ENCODE measurements at regions not wholly inside any gene's neighbourhood (a gene's known extent, or its start where the extent isn't known, plus 50 kb on each side); places are given as distances from the start of the nearest gene placed in this dataset.
"Not testable (repeated sequence)": the region's sequence is repeated elsewhere in the genome, so short reads cannot be mapped to it uniquely, and the experiment has no call there.

- no peak overlapping the region for H3K4me3 ChIP-seq (ENCODE audit: low read depth, low read length)
- peak; percentile 4 for DNase-seq (ENCODE audit: low read depth)
- TF ChIP-seq CTCF (conservative IDR thresholded peaks at IDR 0.05; ENCODE audit: low read depth, low read length): no peak
Observed at GRCh38 chr17:53628011-53628410, 194.7 kb upstream of the KIF2B start.

GRCh38 chr17:53627511-53627910 lies 195.2 kb upstream of the KIF2B start:
- H3K4me3 ChIP-seq (ENCODE audit: low read depth, low read length): no peak overlapping the region
- peak; percentile 7 for DNase-seq (ENCODE audit: low read depth)
- TF ChIP-seq CTCF (conservative IDR thresholded peaks at IDR 0.05; ENCODE audit: low read depth, low read length): no peak

DNA sequence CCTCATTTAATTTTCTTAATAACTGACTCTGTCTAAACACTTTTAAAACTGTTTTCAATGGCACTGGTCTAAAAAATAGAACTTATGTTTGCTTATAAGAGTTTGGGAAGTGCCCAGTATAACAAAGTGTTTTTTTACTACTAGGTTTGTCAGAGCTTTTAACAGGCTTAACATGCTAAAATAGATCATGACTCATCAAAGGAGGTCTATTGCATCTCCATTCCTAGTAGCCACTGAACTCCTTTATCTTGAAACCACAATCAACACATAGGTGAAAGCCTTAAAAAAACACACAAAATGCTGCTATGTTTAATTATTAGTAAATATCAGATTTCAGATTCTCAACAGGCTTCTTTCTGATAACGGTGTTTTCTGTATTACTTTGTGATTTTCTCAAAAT lies 196.4 kb upstream of the KIF2B start:
- no peak overlapping the region for H3K4me3 ChIP-seq (ENCODE audit: low read depth, low read length)
- peak; percentile 13 for DNase-seq (ENCODE audit: low read depth)
- no peak for TF ChIP-seq CTCF (conservative IDR thresholded peaks at IDR 0.05; ENCODE audit: low read depth, low read length)

GRCh38 chr17:53619025-53619424 lies 203.7 kb upstream of the KIF2B start:
- DNase-seq (ENCODE audit: low read depth): no peak
- TF ChIP-seq CTCF (conservative IDR thresholded peaks at IDR 0.05; ENCODE audit: low read depth, low read length): no peak

DNA sequence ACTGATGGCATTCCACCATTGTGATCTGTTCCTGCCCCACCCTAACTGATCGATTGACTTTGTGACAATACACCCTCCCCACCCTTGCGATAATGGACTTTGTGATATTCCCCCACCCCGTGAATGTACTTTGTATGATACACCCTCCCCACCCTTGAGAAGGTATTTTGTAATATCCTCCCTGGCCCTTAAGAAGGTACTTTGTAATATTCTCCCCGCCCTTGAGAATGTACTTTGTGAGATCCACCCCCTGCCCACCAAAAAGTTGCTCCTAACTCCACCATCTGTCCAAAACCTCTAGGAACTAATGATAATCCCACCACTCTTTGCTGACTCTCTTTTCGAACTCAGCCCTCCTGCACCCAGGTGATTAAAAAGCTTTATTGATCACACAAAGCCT lies 214.5 kb upstream of the KIF2B start:
- not testable (repeated sequence) for H3K4me3 ChIP-seq (ENCODE audit: low read depth, low read length); DNase-seq (ENCODE audit: low read depth)

More at GRCh38 chr17:53619025-53619424, 203.7 kb upstream of the KIF2B start:
- H3K4me3 ChIP-seq (ENCODE audit: low read depth, low read length): no peak overlapping the region

GRCh38 chr17:53607475-53607874 lies 215.3 kb upstream of the KIF2B start:
- H3K4me3 ChIP-seq (ENCODE audit: low read depth, low read length): no peak overlapping the region
- no peak for DNase-seq (ENCODE audit: low read depth)
- no peak for TF ChIP-seq CTCF (conservative IDR thresholded peaks at IDR 0.05; ENCODE audit: low read depth, low read length)

DNA sequence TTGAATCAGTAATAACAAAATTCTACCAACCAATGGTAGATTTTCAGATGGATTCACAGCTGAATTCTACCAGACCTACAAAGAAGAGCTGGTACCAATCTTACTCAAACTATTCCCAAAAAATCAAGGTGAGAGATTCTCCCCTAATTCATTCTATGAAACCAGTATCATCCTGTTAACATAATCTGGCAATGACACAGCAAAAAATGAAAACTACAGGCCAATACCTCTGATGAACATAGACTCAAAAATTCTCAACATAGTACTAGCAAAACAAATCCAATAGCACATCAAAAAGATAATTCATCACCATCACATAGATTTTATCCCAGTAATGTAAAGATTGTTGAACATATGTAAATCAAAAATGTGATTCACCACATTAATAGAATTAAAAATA lies 234.4 kb upstream of the KIF2B start:
- no peak for TF ChIP-seq CTCF (conservative IDR thresholded peaks at IDR 0.05; ENCODE audit: low read depth, low read length)
- no peak overlapping the region for H3K4me3 ChIP-seq (ENCODE audit: low read depth, low read length)
- DNase-seq (ENCODE audit: low read depth): no peak

DNA sequence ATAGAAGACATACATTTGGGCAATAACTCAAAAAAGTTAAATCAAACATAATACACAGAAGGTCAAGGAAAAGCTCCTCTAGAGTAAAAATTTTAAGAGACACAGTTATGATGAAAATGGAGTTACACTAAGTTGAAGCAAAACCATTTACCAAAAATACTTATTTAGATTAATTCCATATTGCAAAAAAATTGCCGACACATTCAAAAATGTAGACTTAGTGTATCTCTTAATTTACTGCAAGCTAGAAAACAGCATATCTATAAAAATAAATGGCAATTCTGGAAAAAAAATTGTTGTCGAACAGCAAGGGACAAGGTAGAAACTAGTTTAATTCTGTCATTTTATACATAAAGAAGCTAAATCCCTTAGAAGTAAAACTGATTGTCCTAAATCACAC lies 248.7 kb upstream of the KIF2B start:
- DNase-seq (ENCODE audit: low read depth): no peak

More for the DNA sequence above, 248.7 kb upstream of the KIF2B start:
- no peak for TF ChIP-seq CTCF (conservative IDR thresholded peaks at IDR 0.05; ENCODE audit: low read depth, low read length)
- H3K4me3 ChIP-seq (ENCODE audit: low read depth, low read length): no peak overlapping the region
